Lung (tissue), 11 donors: ENCODE measurements at regions not wholly inside any gene's neighbourhood (a gene's known extent, or its start where the extent isn't known, plus 50 kb on each side); places are given as distances from the start of the nearest gene placed in this dataset.

Experiments used
- ATAC-seq: fragments of 200-7000 bp; cut with Tn5 transposase; one replicate; pipeline ENCODE4 v1.9.1; 2020; ENCODE audit warnings: moderate number of reproducible peaks; ENCODE audit not compliant: insufficient read depth, low FRiP score
- DNase-seq, 3 donors: peaks; one replicate each; pipeline ENCODE4 v3.0.0-alpha.2; 2013 to 2017
- H3K27ac ChIP-seq, 2 donors: one replicate each; pipeline ENCODE4 v1.5.1; 2013; ENCODE audit warnings: mild to moderate bottlenecking in 2 of 2, moderate library complexity in 2 of 2, control low read depth in 1 of 2, inconsistent platforms in 1 of 2, low read depth in 1 of 2, low read length in 1 of 2
- H3K27me3 ChIP-seq, 3 donors: one replicate each; pipeline ENCODE4 v1.5.1; 2013; ENCODE audit warnings: low read length in 2 of 3; ENCODE audit not compliant: control insufficient read depth in 3 of 3, insufficient read depth in 3 of 3
- H3K36me3 ChIP-seq, 4 donors: one replicate each; pipeline ENCODE4 v1.5.1; 2013; ENCODE audit warnings: low read length in 4 of 4, mild to moderate bottlenecking in 1 of 4, moderate library complexity in 1 of 4; ENCODE audit not compliant: control insufficient read depth in 4 of 4, insufficient read depth in 4 of 4
- H3K4me1 ChIP-seq, 5 donors: one replicate each; pipeline ENCODE4 v1.5.1; 2013; ENCODE audit warnings: low read length in 5 of 5, mild to moderate bottlenecking in 2 of 5, moderate library complexity in 1 of 5; ENCODE audit not compliant: control insufficient read depth in 5 of 5, insufficient read depth in 5 of 5
- H3K4me3 ChIP-seq: one replicate; pipeline ENCODE4 v1.5.1; 2013; ENCODE audit warnings: mild to moderate bottlenecking, control low read depth, moderate library complexity
- H3K9ac ChIP-seq, 2 donors: one replicate each; pipeline ENCODE4 v1.5.1; 2013; ENCODE audit warnings: low read length in 2 of 2, control low read depth in 1 of 2; ENCODE audit not compliant: insufficient read depth in 1 of 2
- H3K9me3 ChIP-seq, 4 donors: one replicate each; pipeline ENCODE4 v1.5.1; 2013; ENCODE audit warnings: low read length in 3 of 4, mild to moderate bottlenecking in 1 of 4, moderate library complexity in 1 of 4; ENCODE audit not compliant: control insufficient read depth in 4 of 4, insufficient read depth in 3 of 4
- WGBS, 2 donors: extraction: QIAGEN DNeasy Blood & Tissue Kit; methylation state at CpG; one replicate each; pipeline ENCODE4 v1.1.7; 2013; 5-methylcytosine and 5-hydroxymethylcytosine counted together
- TF ChIP-seq, protein P1 (sequence below): IDR thresholded peaks from 2 replicates; pipeline ENCODE4 v1.5.1; 2012; ENCODE audit warnings: mild to moderate bottlenecking; ENCODE audit errors: control extremely low read depth, extremely low read depth
- donor health status: control.
- donor health status: control.
- donor health status: Bipolar disorder and iron deficiency.
- donor health status: healthy.
- donor health status: DM: yes; HTN: yes; CAD: no.

DNA sequence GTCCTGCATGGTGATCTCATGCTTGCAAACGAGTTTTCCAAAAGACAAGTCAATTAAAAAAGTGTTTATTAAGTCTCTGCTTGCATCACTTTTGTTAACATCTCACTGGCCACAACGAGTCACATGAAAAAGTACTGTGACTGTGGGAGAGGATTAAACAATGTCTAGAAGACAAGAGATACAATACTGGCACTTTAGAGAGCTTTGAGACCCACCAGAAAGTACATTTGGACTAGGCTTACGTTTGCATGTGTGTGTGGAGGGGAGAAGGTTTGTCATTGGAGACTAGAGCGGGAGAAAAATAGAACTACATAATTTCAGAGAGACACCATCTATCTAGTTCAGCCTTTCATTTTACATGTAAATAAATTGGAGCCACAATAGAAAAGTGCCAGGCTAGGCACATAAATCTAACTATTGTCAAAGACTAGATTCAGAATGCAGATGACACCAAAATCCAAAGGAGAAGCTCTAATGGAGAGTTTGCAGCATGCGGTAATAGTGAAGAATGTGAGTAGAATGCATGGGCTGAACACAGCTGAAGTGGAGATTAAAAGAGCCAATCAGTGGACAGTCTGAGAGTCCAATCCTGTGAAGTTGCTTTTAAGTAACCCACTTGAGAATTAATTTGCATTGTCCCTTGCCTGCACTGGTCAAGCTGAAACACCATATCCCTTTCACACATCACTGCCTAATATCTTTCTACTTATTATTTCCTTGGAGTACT, 977.4 kb upstream of the FAT3 start:
- TF ChIP-seq, protein P1, sequence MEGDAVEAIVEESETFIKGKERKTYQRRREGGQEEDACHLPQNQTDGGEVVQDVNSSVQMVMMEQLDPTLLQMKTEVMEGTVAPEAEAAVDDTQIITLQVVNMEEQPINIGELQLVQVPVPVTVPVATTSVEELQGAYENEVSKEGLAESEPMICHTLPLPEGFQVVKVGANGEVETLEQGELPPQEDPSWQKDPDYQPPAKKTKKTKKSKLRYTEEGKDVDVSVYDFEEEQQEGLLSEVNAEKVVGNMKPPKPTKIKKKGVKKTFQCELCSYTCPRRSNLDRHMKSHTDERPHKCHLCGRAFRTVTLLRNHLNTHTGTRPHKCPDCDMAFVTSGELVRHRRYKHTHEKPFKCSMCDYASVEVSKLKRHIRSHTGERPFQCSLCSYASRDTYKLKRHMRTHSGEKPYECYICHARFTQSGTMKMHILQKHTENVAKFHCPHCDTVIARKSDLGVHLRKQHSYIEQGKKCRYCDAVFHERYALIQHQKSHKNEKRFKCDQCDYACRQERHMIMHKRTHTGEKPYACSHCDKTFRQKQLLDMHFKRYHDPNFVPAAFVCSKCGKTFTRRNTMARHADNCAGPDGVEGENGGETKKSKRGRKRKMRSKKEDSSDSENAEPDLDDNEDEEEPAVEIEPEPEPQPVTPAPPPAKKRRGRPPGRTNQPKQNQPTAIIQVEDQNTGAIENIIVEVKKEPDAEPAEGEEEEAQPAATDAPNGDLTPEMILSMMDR: no peak
- ATAC-seq (no peak), DNase-seq (no peak)
- no peak overlapping the region for H3K4me3 ChIP-seq
- H3K9me3 ChIP-seq: no peaks in the 10 kb centered on the region
- no peak overlapping the region for H3K9ac ChIP-seq
- WGBS, 2 donors: 74 to 76% methylated on average over 5 of the region's 5 CpGs
- peaks cover 0 to 13% (median 0%) of the 10 kb centered on the region in 5 donors for H3K4me1 ChIP-seq
- no peaks in the 10 kb centered on the region for H3K27me3 ChIP-seq
- H3K36me3 ChIP-seq: no peaks in the 10 kb centered on the region
- no peak overlapping the region for H3K27ac ChIP-seq

DNA sequence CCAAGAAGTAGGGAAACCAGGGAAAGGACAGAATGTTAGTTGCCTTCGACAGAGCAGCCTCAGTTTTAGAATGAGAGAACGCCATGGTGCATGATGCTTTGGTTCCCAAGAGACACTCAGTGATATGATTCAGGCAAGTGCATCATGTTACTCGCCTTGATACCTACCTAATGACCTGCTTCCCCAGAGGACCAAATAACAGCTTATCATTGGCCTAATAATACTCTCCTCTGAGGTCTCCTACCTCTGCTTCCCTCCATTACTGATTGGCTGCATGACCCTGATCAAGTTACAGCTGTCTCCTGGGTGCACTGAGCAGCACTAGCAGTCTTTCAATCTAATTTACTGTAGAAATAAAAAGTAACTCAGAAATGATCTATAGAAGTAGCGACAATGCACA, 979.7 kb upstream of the FAT3 start:
- H3K4me3 ChIP-seq: no peak overlapping the region
- peaks cover 0 to 13% (median 0%) of the 10 kb centered on the region in 5 donors for H3K4me1 ChIP-seq
- no peak for DNase-seq
- H3K9me3 ChIP-seq: no peaks in the 10 kb centered on the region
- no peak for ATAC-seq
- 87 to 91% methylated on average over 4 of the region's 4 CpGs for WGBS, 2 donors
- H3K27me3 ChIP-seq: no peaks in the 10 kb centered on the region
- H3K27ac ChIP-seq: no peak overlapping the region
- H3K36me3 ChIP-seq: no peaks in the 10 kb centered on the region
- H3K9ac ChIP-seq: no peak overlapping the region
- TF ChIP-seq, protein P1: no peak

DNA sequence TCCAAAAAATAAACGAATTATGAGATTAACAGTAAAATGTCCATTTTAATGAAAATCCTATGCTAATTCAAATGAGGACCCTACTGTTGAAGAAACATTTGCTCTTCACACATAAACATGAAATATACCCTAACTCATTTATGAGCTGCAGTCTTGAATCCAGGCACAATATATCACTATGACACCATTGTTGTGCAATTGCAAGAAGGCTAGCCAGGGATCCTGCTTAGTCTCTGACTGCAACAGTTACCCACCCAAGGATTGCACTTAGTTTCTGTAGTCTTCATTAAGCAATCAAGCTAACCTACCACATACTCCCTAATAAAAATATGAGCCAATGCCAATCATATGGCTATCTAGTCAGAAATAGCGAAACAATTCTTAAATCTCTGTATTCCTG, 981.0 kb upstream of the FAT3 start:
- no peak overlapping the region for H3K4me3 ChIP-seq
- WGBS, 2 donors: 84 to 90% methylated on average over 2 of the region's 2 CpGs
- ATAC-seq (no peak), DNase-seq (peak in 2 of 3 donors; percentile 39 to 74)
- no peaks in the 10 kb centered on the region for H3K36me3 ChIP-seq
- no peak overlapping the region for H3K27ac ChIP-seq
- H3K27me3 ChIP-seq: no peaks in the 10 kb centered on the region
- TF ChIP-seq, protein P1: no peak
- H3K4me1 ChIP-seq: peaks cover 0 to 13% (median 0%) of the 10 kb centered on the region in 5 donors
- no peak overlapping the region for H3K9ac ChIP-seq
- H3K9me3 ChIP-seq: no peaks in the 10 kb centered on the region
